ENCODE measurements at regions not wholly inside any gene's neighbourhood (a gene's known extent, or its start where the extent isn't known, plus 50 kb on each side); places are given as distances from the start of the nearest gene placed in this dataset.

DNA sequence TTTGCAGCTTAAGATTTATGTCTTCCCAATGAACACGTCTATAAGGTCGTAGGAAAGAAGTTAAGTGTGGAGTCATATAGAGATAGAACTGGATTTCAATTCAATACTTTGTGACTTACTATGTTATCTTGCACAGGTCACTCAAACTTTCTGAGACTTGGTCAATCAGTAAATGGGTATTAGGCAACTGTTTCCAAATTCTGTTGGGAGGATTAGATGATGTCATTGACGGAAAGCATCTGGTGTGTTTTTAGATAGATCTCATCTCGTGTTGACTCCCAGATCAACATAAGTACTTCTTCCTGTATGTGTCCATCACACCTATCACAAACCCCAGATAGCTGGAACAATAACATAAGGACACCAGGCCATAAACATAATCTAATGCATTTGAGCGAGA lies 771.1 kb upstream of the FANCL start:
- H3K9me3 ChIP-seq (ENCODE audit: insufficient read depth in 2 of 2, low read depth in 1 of 2, low read length in 1 of 2), result no peaks in the 10 kb centered on the region
- H3K23me2 ChIP-seq (ENCODE audit: low read depth, low read length), result no peaks in the 10 kb centered on the region
- H3K4me2 ChIP-seq (ENCODE audit: insufficient read depth in 1 of 2, low read depth in 2 of 2, low read length in 2 of 2), result no peak overlapping the region
- H2BK15ac ChIP-seq (ENCODE audit: low read length), result no peak overlapping the region
- CTCF ChIA-PET (ENCODE audit: partially characterized antibody), result interaction anchor here (0.7 to 1.9 kb wide), 2 partner anchors 13 to 171 kb away, joined by 3 to 5 read pairs; no protein-coding TSS in a partner anchor
- no peak overlapping the region for H4K5ac ChIP-seq (ENCODE audit: insufficient read length, low read depth, low read length)
- no peak overlapping the region for H2AFZ ChIP-seq (ENCODE audit: low read length)
- no peak overlapping the region for H4K8ac ChIP-seq (ENCODE audit: extremely low read depth, insufficient read depth, low read length)
- no peaks in the 10 kb centered on the region for H3K79me2 ChIP-seq (ENCODE audit: control insufficient read depth in 1 of 2, insufficient read depth in 2 of 2, low read length in 2 of 2)
- no peak overlapping the region for H2BK20ac ChIP-seq (ENCODE audit: low read length)
- H3K4me3 ChIP-seq (ENCODE audit: extremely low read depth in 1 of 4, insufficient read depth in 2 of 4, low read depth in 3 of 4, low read length in 4 of 4), result no peak overlapping the region
- H2BK5ac ChIP-seq (ENCODE audit: low read depth, low read length), result no peak overlapping the region
- no peak overlapping the region for H3K27ac ChIP-seq (ENCODE audit: low read depth, low read length)
- H3K4ac ChIP-seq (replicated peaks; ENCODE audit: insufficient read length, low read depth, low read length), result no peak overlapping the region
- no peak overlapping the region for H2AK5ac ChIP-seq (ENCODE audit: low read depth, low read length)
- POLR2A ChIA-PET (ENCODE audit: partially characterized antibody), result interaction anchor here (0.5 kb wide), 1 partner anchor 14 kb away, joined by 4 read pairs; no protein-coding TSS in a partner anchor
- H3K23ac ChIP-seq (ENCODE audit: insufficient read length), result no peak overlapping the region
- H4K20me1 ChIP-seq (replicated peaks in 1 of 2; ENCODE audit: control insufficient read depth in 1 of 2, insufficient read depth in 2 of 2, low read length in 2 of 2), result no peaks in the 10 kb centered on the region
- WGBS, 2 experiments (ENCODE audit: extremely low coverage in 1 of 2, insufficient coverage in 1 of 2, insufficient read length in 1 of 2, insufficient replicate concordance in 2 of 2, low coverage in 1 of 2, low lambda C conversion rate in 2 of 2, missing lambda C conversion rate in 1 of 2), result 86% methylated on average over 5 of the region's 5 CpGs; no CpG with 5 or more reads in 1 of the 2 experiments
- no peak overlapping the region for H3K56ac ChIP-seq (replicated peaks; ENCODE audit: insufficient read length, low read depth, low read length)
- no peak overlapping the region for H2BK12ac ChIP-seq (ENCODE audit: low read depth, low read length)
- no peak overlapping the region for H4K91ac ChIP-seq (replicated peaks; ENCODE audit: insufficient read length, low read length)
- DNase-seq (ENCODE audit: low read depth in 1 of 2, low spot score in 2 of 2) (no peak), FAIRE-seq (no peak)
- no peaks in the 10 kb centered on the region for H3K4me1 ChIP-seq (replicated peaks in 1 of 4; ENCODE audit: control insufficient read depth in 3 of 4, insufficient read depth in 4 of 4, low read length in 3 of 4)
- TF ChIP-seq SIX5 (IDR thresholded peaks at IDR 0.05; ENCODE audit: low read depth, low read length) (no peak), EZH2 (IDR thresholded peaks at IDR 0.05; ENCODE audit: low read depth, low read length, severe bottlenecking) (no peak), CBX5 (IDR thresholded peaks at IDR 0.05; ENCODE audit: low read depth, low read length) (no peak), JUN (IDR thresholded peaks at IDR 0.05; ENCODE audit: low read depth, low read length) (no peak), BACH1 (IDR thresholded peaks at IDR 0.05; ENCODE audit: low read length) (no peak), YY1 (IDR thresholded peaks at IDR 0.05; ENCODE audit: low read depth, low read length) (no peak), RNF2 (IDR thresholded peaks at IDR 0.05; ENCODE audit: borderline replicate concordance, low read depth, low read length, missing control alignments, poor library complexity, severe bottlenecking) (no peak), SUZ12 (IDR thresholded peaks at IDR 0.05; ENCODE audit: low read length) (no peak), CHD2 (IDR thresholded peaks at IDR 0.05; ENCODE audit: low read length) (no peak), SP4 (IDR thresholded peaks at IDR 0.05; ENCODE audit: low read length) (no peak), MAFK (IDR thresholded peaks at IDR 0.05; ENCODE audit: low read depth, low read length) (no peak)
- H2BK120ac ChIP-seq (replicated peaks; ENCODE audit: low read depth, low read length), result no peak overlapping the region
- no peak overlapping the region for H3K9ac ChIP-seq (replicated peaks in 1 of 4; ENCODE audit: extremely low read depth in 1 of 4, low read depth in 3 of 4, low read length in 3 of 4)
- H3K14ac ChIP-seq (ENCODE audit: insufficient read length), result no peak overlapping the region
- no peak overlapping the region for H3K18ac ChIP-seq (ENCODE audit: extremely low read depth, low read length)
- no peaks in the 10 kb centered on the region for H3K79me1 ChIP-seq (ENCODE audit: low read depth, low read length)
- no peaks in the 10 kb centered on the region for H3K36me3 ChIP-seq (ENCODE audit: control insufficient read depth in 2 of 4, insufficient read depth in 4 of 4, low read length in 3 of 4)
- no peaks in the 10 kb centered on the region for H3K27me3 ChIP-seq (replicated peaks in 1 of 4; ENCODE audit: control insufficient read depth in 3 of 4, extremely low read depth in 1 of 4, insufficient read depth in 3 of 4, low read length in 3 of 4)
